Caco-2 (cell line): ENCODE measurements at regions not wholly inside any gene's neighbourhood (a gene's known extent, or its start where the extent isn't known, plus 50 kb on each side); places are given as distances from the start of the nearest gene placed in this dataset.

Experiments
- BruUV-seq: library from RNA; stranded (reverse); fragments of 400-500 nt; replicated peaks from 2 replicates; lab custom pipeline; 2021; lab: Mats Ljungman, UMichigan
- CTCF ChIA-PET: fragments of 300-600 bp; sonication (Branson Sonifier 250); formaldehyde crosslinking; loops from one replicate; lab custom pipeline; 2022; ENCODE audit warnings: antibody characterized with exemption; lab: Charles Lee
- POLR2A ChIA-PET: fragments of 300-600 bp; sonication (Branson Sonifier 250); formaldehyde crosslinking; loops from one replicate; lab custom pipeline; 2022; ENCODE audit warnings: antibody characterized with exemption; lab: Charles Lee
- DNase-seq, 2 experiments: peaks; one replicate each; pipeline versions ENCODE4 v3.0.0 to v3.0.0-alpha.2; 2020 to 2022
- H3K27me3 ChIP-seq: replicated peaks from 2 replicates; pipeline ENCODE4 v1.6.0; 2011; ENCODE audit warnings: low read length; ENCODE audit not compliant: control insufficient read depth, insufficient read depth
- H3K36me3 ChIP-seq: 2 replicates; pipeline ENCODE4 v1.5.1; 2011; ENCODE audit warnings: low read length; ENCODE audit not compliant: control insufficient read depth, insufficient read depth
- H3K4me1 ChIP-seq: fragments of 250-450 bp; sonication (Bioruptor Pico); 2 replicates; pipeline ENCODE4 v1.5.1; 2020; ENCODE audit warnings: mild to moderate bottlenecking
- H3K4me3 ChIP-seq: 2 replicates; pipeline ENCODE4 v1.5.1; 2011; ENCODE audit warnings: low read depth, mild to moderate bottlenecking, control low read depth, low read length
- H3K9me3 ChIP-seq: fragments of 250-450 bp; sonication (Bioruptor Pico); 2 replicates; pipeline ENCODE4 v1.5.1; 2020; ENCODE audit warnings: mild to moderate bottlenecking, moderate library complexity
- H3K27ac Mint-ChIP-seq: one replicate; pipeline ENCODE4 v1.8.0; 2022; ENCODE audit warnings: mixed read lengths; ENCODE audit not compliant: unreplicated experiment
- H3K27me3 Mint-ChIP-seq: one replicate; pipeline ENCODE4 v1.8.0; 2022; ENCODE audit warnings: mixed read lengths; ENCODE audit not compliant: insufficient read depth, unreplicated experiment
- H3K36me3 Mint-ChIP-seq: one replicate; pipeline ENCODE4 v1.8.0; 2022; ENCODE audit warnings: mild to moderate bottlenecking, mixed read lengths; ENCODE audit not compliant: insufficient read depth, unreplicated experiment
- H3K4me1 Mint-ChIP-seq: one replicate; pipeline ENCODE4 v1.8.0; 2022; ENCODE audit warnings: low read depth, mixed read lengths; ENCODE audit not compliant: unreplicated experiment
- H3K4me3 Mint-ChIP-seq: one replicate; pipeline ENCODE4 v1.8.0; 2022; ENCODE audit warnings: mild to moderate bottlenecking, moderate library complexity, mixed read lengths; ENCODE audit not compliant: unreplicated experiment
- H3K9me3 Mint-ChIP-seq: one replicate; pipeline ENCODE4 v1.8.0; 2022; ENCODE audit warnings: mixed read lengths; ENCODE audit not compliant: unreplicated experiment
- intact Hi-C: fragments of 100-400 bp; cut with micrococcal nuclease; formaldehyde crosslinking; loops from one replicate; pipeline ENCODE4 v1.10.0; 2022; ENCODE audit not compliant: unreplicated experiment
- TF ChIP-seq, protein P1 (sequence below), 2 experiments: fragments of 200-600 bp in 1 of 2; IDR thresholded peaks; 1 replicate in 1 of 2; 2 replicates in 1 of 2; pipeline versions ENCODE4 v1.5.1 to v1.8.0; 2011 to 2022; ENCODE audit warnings: antibody characterized with exemption in 1 of 2, control low read depth in 1 of 2, inconsistent platforms in 1 of 2, low read depth in 1 of 2, low read length in 1 of 2, mild to moderate bottlenecking in 1 of 2, moderate library complexity in 1 of 2; ENCODE audit not compliant: insufficient read depth in 1 of 2, severe bottlenecking in 1 of 2, unreplicated experiment in 1 of 2

DNA sequence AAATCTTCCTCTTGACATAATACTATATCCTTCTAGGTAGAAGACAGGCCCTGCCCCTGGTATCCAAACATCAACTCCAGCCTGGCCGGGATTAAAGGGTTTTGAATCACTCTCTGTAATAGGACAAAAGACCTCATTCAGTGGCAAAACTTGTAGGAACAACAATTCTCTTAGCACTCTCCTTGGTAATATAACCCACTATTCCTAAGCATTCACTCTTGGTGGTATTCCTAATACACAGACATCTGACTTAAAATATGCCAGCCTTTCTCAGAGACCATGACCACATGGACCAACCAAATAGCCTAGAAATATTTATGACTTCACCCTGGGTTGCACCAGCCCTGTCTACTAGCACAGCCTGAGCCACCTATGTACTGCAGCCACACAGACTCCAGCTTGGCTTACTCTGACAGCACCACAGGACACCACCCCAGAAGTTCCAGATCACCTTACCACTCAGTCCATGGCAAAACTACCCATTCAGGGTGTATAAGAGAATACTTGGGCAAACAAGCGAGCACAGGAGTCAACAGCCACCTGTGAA is 244.9 kb upstream of the NEBL start:
- TF ChIP-seq, protein P1, sequence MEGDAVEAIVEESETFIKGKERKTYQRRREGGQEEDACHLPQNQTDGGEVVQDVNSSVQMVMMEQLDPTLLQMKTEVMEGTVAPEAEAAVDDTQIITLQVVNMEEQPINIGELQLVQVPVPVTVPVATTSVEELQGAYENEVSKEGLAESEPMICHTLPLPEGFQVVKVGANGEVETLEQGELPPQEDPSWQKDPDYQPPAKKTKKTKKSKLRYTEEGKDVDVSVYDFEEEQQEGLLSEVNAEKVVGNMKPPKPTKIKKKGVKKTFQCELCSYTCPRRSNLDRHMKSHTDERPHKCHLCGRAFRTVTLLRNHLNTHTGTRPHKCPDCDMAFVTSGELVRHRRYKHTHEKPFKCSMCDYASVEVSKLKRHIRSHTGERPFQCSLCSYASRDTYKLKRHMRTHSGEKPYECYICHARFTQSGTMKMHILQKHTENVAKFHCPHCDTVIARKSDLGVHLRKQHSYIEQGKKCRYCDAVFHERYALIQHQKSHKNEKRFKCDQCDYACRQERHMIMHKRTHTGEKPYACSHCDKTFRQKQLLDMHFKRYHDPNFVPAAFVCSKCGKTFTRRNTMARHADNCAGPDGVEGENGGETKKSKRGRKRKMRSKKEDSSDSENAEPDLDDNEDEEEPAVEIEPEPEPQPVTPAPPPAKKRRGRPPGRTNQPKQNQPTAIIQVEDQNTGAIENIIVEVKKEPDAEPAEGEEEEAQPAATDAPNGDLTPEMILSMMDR (IDR thresholded peaks at IDR 0.05; ENCODE audit: insufficient read depth in 1 of 2, low read depth in 1 of 2, low read length in 1 of 2, severe bottlenecking in 1 of 2, unreplicated experiment in 1 of 2) = no peak
- Mint-ChIP-seq H3K4me1 (no peaks in the 10 kb centered on the region), H3K9me3 (no peaks in the 10 kb centered on the region), H3K4me3 (no peak overlapping the region), H3K36me3 (no peaks in the 10 kb centered on the region), H3K27ac (no peak overlapping the region), H3K27me3 (no peaks in the 10 kb centered on the region)
- no peak for DNase-seq
- no TSS peak for BruUV-seq
- Histone ChIP-seq H3K9me3 (no peaks in the 10 kb centered on the region), H3K4me3 (no peak overlapping the region), H3K36me3 (no peaks in the 10 kb centered on the region), H3K27me3 (no peaks in the 10 kb centered on the region), H3K4me1 (no peaks in the 10 kb centered on the region)
- intact Hi-C loops = no loop called here
- POLR2A ChIA-PET = no interaction called here
- CTCF ChIA-PET = no interaction called here

DNA sequence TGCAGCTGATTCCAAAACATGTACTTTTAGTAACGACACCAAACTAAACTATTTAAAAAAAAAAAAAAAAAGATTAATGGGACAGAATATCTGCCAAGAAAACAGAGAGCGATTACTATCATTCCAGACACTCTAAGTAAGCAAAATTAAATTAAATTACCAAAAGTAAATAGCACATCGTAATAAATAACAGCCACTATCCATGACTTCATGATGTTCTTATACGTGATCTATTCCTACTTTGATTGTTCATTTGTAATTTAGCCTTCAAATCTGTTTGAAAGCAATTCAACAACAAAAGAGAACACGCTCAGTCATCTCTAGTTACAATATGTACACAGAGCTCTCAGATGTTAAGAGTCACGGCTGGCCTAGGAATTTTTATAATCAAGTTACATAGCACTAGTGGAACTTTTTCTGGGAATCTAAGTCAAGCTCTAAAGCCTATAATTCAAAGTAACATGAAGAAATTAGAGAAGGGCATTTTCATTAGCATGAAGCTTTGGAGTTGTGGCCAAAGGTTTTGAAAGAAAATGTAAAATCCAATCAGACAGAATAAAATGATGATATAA is 241.7 kb upstream of the NEBL start:
- Histone ChIP-seq H3K27me3 (no peaks in the 10 kb centered on the region), H3K9me3 (no peaks in the 10 kb centered on the region), H3K4me1 (no peaks in the 10 kb centered on the region), H3K4me3 (no peak overlapping the region), H3K36me3 (no peaks in the 10 kb centered on the region)
- Mint-ChIP-seq H3K36me3 (peaks cover 5% of the 10 kb centered on the region), H3K4me3 (no peak overlapping the region), H3K9me3 (no peaks in the 10 kb centered on the region), H3K27me3 (no peaks in the 10 kb centered on the region), H3K4me1 (peaks cover 15% of the 10 kb centered on the region), H3K27ac (no peak overlapping the region)
- no peak for DNase-seq
- CTCF ChIA-PET = no interaction called here
- POLR2A ChIA-PET = no interaction called here
- TF ChIP-seq, protein P1 (IDR thresholded peaks at IDR 0.05; ENCODE audit: insufficient read depth in 1 of 2, low read depth in 1 of 2, low read length in 1 of 2, severe bottlenecking in 1 of 2, unreplicated experiment in 1 of 2) = no peak
- BruUV-seq = no TSS peak
- intact Hi-C loops = no loop called here

DNA sequence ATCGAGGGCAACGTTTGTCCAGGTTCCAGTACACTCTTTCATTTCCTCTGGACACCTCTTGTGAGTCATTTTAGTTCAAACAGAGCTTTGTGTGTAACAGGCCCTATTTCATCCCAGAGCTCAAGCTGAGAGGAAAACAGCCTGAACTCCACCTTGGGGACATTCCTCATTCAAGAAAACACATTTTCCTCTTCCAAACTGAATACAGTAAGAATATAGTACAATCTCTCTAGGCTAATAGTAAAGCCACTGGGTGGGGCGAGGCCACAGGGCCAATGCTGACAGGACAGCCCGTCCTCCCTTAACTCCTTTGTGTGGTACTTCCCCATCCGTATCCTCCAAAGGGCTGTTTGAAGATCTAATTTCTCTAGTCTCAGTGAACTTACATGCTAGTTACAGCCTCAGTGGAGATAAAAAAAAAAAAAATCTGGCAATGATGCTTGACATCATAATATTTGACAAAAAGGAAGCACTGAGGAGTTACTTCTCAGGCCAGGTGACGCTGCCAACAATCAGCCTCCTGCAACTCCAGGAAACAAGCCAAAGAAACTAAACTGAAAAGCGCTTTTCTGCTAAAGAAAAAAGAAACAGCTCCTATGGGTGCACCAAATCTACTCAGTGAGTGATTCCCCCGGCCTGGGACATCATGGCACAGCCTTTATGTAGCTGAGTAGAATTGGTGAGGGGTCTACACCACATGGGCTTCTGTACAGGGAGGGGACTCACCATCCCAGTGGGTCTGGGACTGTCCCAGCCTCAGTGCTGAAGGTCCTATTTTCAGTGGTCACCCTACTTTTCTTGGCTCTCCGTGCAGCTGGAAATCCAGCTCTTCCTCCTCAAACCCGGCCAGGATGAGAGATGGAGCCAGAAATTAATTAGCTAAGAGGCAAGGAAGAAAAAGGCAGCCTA is 238.2 kb upstream of the NEBL start:
- H3K4me1 ChIP-seq = peaks cover 9% of the 10 kb centered on the region; the same call in 1 of the 2 replicates
- ChIA-PET POLR2A (interaction anchor here (0.8 kb wide), 1 partner anchor 29 kb away, joined by 3 read pairs; no protein-coding TSS in a partner anchor), CTCF (interaction anchor here (0.6 kb wide), 1 partner anchor 105 kb away, joined by 3 read pairs; no protein-coding TSS in a partner anchor)
- no peak overlapping the region for H3K27ac Mint-ChIP-seq
- BruUV-seq = no TSS peak
- H3K27me3 ChIP-seq = no peaks in the 10 kb centered on the region
- no peaks in the 10 kb centered on the region for H3K9me3 ChIP-seq
- no peak overlapping the region for H3K4me3 ChIP-seq
- TF ChIP-seq, protein P1 (IDR thresholded peaks at IDR 0.05; ENCODE audit: insufficient read depth in 1 of 2, low read depth in 1 of 2, low read length in 1 of 2, severe bottlenecking in 1 of 2, unreplicated experiment in 1 of 2) = no peak
- no peak overlapping the region for H3K4me3 Mint-ChIP-seq
- intact Hi-C loops = loop anchor here (2.0 kb wide), 1 partner anchor 56 kb away; no protein-coding TSS in a partner anchor
- no peaks in the 10 kb centered on the region for H3K9me3 Mint-ChIP-seq
- peaks cover 35% of the 10 kb centered on the region for H3K4me1 Mint-ChIP-seq
- no peak for DNase-seq
- H3K27me3 Mint-ChIP-seq = no peaks in the 10 kb centered on the region
- H3K36me3 ChIP-seq = no peaks in the 10 kb centered on the region
- peaks cover 5% of the 10 kb centered on the region for H3K36me3 Mint-ChIP-seq
